Astrocyte (in vitro differentiated cells and primary cell): ENCODE measurements at regions not wholly inside any gene's neighbourhood (a gene's known extent, or its start where the extent isn't known, plus 50 kb on each side); places are given as distances from the start of the nearest gene placed in this dataset.

Experiments used
- DNase-seq: peaks from one replicate; pipeline ENCODE4 v3.0.0-alpha.2; 2010; ENCODE audit warnings: low read depth
- FAIRE-seq: peaks from 2 replicates; lab custom pipeline; 2011; peaks lifted over from hg19 to GRCh38; lab: Jason Lieb, UNC
- H2AFZ ChIP-seq: 2 replicates; pipeline ENCODE4 v1.6.0; 2012; ENCODE audit warnings: low read depth, low read length, inconsistent platforms
- H3K27ac ChIP-seq: 2 replicates; pipeline ENCODE4 v1.5.1; 2011; ENCODE audit warnings: low read depth, low read length, inconsistent platforms
- H3K27me3 ChIP-seq: 2 replicates; pipeline ENCODE4 v1.6.0; 2011; ENCODE audit warnings: low read length, inconsistent platforms; ENCODE audit not compliant: insufficient read depth
- H3K36me3 ChIP-seq: 2 replicates; pipeline ENCODE4 v1.5.1; 2011; ENCODE audit warnings: low read length, inconsistent platforms; ENCODE audit not compliant: insufficient read depth
- H3K4me1 ChIP-seq: 2 replicates; pipeline ENCODE4 v1.5.1; 2011; ENCODE audit warnings: low read length, inconsistent platforms; ENCODE audit not compliant: insufficient read depth
- H3K4me2 ChIP-seq: 2 replicates; pipeline ENCODE4 v1.6.0; 2012; ENCODE audit warnings: low read length, inconsistent platforms
- H3K4me3 ChIP-seq: 2 replicates; pipeline ENCODE4 v1.5.1; 2011; ENCODE audit warnings: low read depth, mild to moderate bottlenecking, low read length, inconsistent platforms; ENCODE audit not compliant: insufficient read depth
- H3K79me2 ChIP-seq: 2 replicates; pipeline ENCODE4 v1.6.0; 2012; ENCODE audit warnings: mild to moderate bottlenecking, low read length, inconsistent platforms; ENCODE audit not compliant: insufficient read depth
- H3K9ac ChIP-seq: 2 replicates; pipeline ENCODE4 v1.6.0; 2012; ENCODE audit warnings: mild to moderate bottlenecking, low read length, inconsistent platforms
- H3K9me3 ChIP-seq: 2 replicates; pipeline ENCODE4 v1.5.1; 2012; ENCODE audit warnings: low read depth, mild to moderate bottlenecking, low read length, inconsistent platforms; ENCODE audit not compliant: insufficient read depth
- H4K20me1 ChIP-seq: 2 replicates; pipeline ENCODE4 v1.6.0; 2012; ENCODE audit warnings: low read length, inconsistent platforms; ENCODE audit not compliant: insufficient read depth
- H3K27ac Mint-ChIP-seq: one replicate; pipeline ENCODE4 v1.8.0; 2021; ENCODE audit warnings: mild to moderate bottlenecking, mixed read lengths; ENCODE audit not compliant: unreplicated experiment
- H3K27me3 Mint-ChIP-seq: one replicate; pipeline ENCODE4 v1.8.0; 2021; ENCODE audit warnings: low read depth, mixed read lengths; ENCODE audit not compliant: unreplicated experiment
- H3K36me3 Mint-ChIP-seq: one replicate; pipeline ENCODE4 v1.8.0; 2021; ENCODE audit warnings: low read depth, mixed read lengths; ENCODE audit not compliant: unreplicated experiment
- H3K4me1 Mint-ChIP-seq: one replicate; pipeline ENCODE4 v1.8.0; 2021; ENCODE audit warnings: low read depth, mixed read lengths; ENCODE audit not compliant: unreplicated experiment
- H3K4me3 Mint-ChIP-seq: one replicate; pipeline ENCODE4 v1.8.0; 2021; ENCODE audit warnings: mild to moderate bottlenecking, moderate library complexity, mixed read lengths; ENCODE audit not compliant: unreplicated experiment
- H3K9me3 Mint-ChIP-seq: one replicate; pipeline ENCODE4 v1.8.0; 2021; ENCODE audit warnings: mild to moderate bottlenecking, mixed read lengths; ENCODE audit not compliant: unreplicated experiment
- EZH2 ChIP-seq: IDR thresholded peaks from 2 replicates; pipeline ENCODE4 v1.6.1; 2012; ENCODE audit warnings: mild to moderate bottlenecking, low read length, inconsistent platforms; ENCODE audit not compliant: insufficient read depth
- TF ChIP-seq, protein P1 (sequence below): IDR thresholded peaks from 2 replicates; pipeline ENCODE4 v1.5.1; 2011; ENCODE audit warnings: low read depth, mild to moderate bottlenecking, inconsistent platforms, low read length, moderate library complexity; ENCODE audit not compliant: insufficient read depth

DNA sequence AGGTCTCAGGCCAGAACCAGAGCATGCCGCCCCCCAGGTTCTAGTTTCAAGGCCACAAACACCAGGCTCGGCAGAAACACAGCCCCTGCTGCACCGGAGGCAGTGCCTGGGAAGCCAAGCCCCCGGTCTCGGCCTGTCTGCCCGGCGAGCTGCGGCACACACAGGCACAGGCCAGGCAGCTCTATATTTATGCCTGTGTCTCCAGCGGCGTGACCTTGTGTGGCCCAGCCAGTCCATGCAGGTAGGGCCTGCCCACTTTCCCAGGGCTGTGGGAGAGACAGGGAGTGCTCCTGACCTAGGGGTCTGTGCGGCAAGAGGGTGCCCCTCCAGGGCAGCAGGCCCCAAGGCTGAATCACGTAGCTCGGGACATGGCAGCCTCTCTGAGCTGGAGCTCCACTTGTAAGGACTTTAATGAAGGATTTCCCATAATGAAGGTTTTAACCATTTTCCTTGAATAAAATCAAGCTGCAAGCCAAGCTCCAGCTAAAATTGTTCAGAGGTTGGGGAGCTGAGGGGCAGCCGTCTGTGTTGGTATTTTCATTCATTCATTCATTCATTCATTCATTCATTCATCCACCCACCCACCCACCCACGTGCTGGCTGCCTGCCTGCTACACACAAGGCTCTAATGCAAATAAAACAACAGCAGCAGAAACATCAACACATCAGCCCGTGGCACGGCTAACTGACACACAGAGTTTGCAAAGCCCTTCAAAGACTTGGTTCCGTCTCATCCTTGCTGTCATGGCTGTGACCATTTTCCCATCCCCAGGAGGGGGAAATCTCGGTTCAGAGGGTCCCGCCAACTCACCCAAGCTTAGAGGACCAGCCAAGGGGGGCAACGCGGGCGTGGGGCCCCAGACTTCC is 92.0 kb downstream of the RFLNA start:
- H3K27ac Mint-ChIP-seq: peak overlapping the region; percentile 47
- Histone ChIP-seq H3K9ac (peak overlapping the region; percentile 98), H3K9me3 (no peaks in the 10 kb centered on the region)

DNA sequence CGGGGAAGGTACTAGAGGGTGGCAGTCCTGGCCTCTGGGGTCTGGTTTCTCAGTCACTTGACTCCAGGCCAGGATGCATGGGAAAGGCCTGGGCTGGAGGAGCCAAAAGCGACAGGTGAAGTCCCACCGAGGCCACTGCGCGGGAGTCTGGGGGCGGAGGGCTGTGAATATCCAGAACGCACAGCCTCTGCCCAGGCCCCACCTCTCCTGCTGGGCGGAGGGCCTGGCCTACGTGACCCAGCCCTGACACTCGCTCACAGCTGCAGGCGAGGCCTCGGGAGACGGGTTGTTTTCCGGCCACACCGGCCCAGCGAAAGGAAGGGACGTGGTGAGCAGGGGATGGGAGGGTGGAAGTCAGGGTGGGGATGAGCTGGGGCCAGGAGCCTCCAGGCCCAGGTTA is 91.2 kb downstream of the RFLNA start:
- no peaks in the 10 kb centered on the region for H3K27me3 ChIP-seq
- peak overlapping the region; percentile 96 for H3K27ac ChIP-seq
- H3K4me1 ChIP-seq: peaks cover 72% of the 10 kb centered on the region
- peak overlapping the region; percentile 100 for H3K4me2 ChIP-seq
- peaks cover 12% of the 10 kb centered on the region for H3K36me3 Mint-ChIP-seq
- TF ChIP-seq, protein P1, sequence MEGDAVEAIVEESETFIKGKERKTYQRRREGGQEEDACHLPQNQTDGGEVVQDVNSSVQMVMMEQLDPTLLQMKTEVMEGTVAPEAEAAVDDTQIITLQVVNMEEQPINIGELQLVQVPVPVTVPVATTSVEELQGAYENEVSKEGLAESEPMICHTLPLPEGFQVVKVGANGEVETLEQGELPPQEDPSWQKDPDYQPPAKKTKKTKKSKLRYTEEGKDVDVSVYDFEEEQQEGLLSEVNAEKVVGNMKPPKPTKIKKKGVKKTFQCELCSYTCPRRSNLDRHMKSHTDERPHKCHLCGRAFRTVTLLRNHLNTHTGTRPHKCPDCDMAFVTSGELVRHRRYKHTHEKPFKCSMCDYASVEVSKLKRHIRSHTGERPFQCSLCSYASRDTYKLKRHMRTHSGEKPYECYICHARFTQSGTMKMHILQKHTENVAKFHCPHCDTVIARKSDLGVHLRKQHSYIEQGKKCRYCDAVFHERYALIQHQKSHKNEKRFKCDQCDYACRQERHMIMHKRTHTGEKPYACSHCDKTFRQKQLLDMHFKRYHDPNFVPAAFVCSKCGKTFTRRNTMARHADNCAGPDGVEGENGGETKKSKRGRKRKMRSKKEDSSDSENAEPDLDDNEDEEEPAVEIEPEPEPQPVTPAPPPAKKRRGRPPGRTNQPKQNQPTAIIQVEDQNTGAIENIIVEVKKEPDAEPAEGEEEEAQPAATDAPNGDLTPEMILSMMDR: no peak
- TF ChIP-seq EZH2: no peak
- peaks cover 53% of the 10 kb centered on the region for H3K4me1 Mint-ChIP-seq
- H3K9ac ChIP-seq: peak overlapping the region; percentile 98
- peaks cover 62% of the 10 kb centered on the region for H4K20me1 ChIP-seq
- H3K9me3 Mint-ChIP-seq: no peaks in the 10 kb centered on the region
- peak overlapping the region; percentile 85 for H3K4me3 ChIP-seq
- peak overlapping the region; percentile 86 for H3K4me3 Mint-ChIP-seq
- H3K79me2 ChIP-seq: peaks cover 89% of the 10 kb centered on the region
- FAIRE-seq (no peak), DNase-seq (peak; percentile 42)
- H3K9me3 ChIP-seq: no peaks in the 10 kb centered on the region
- H3K36me3 ChIP-seq: peaks cover 15% of the 10 kb centered on the region
- H3K27ac Mint-ChIP-seq: peak overlapping the region; percentile 96
- H3K27me3 Mint-ChIP-seq: no peaks in the 10 kb centered on the region
- no peak overlapping the region for H2AFZ ChIP-seq

More for the DNA sequence above, 92.0 kb downstream of the RFLNA start:
- peaks cover 15% of the 10 kb centered on the region for H3K36me3 ChIP-seq
- H3K36me3 Mint-ChIP-seq: peaks cover 15% of the 10 kb centered on the region
- no peak for FAIRE-seq
- H3K4me2 ChIP-seq: peak overlapping the region; percentile 100
- H4K20me1 ChIP-seq: peaks cover 61% of the 10 kb centered on the region
- H2AFZ ChIP-seq: no peak overlapping the region
- peak overlapping the region; percentile 85 for H3K4me3 ChIP-seq
- peaks cover 53% of the 10 kb centered on the region for H3K4me1 Mint-ChIP-seq
- no peaks in the 10 kb centered on the region for H3K27me3 ChIP-seq
- peaks cover 80% of the 10 kb centered on the region for H3K79me2 ChIP-seq
- no peaks in the 10 kb centered on the region for H3K27me3 Mint-ChIP-seq
- no peak for DNase-seq
- peaks cover 72% of the 10 kb centered on the region for H3K4me1 ChIP-seq
- TF ChIP-seq, protein P1: no peak
- TF ChIP-seq EZH2: no peak
- peak overlapping the region; percentile 86 for H3K4me3 Mint-ChIP-seq
- H3K9me3 Mint-ChIP-seq: no peaks in the 10 kb centered on the region
- peak overlapping the region; percentile 96 for H3K27ac ChIP-seq
